ENCODE measurements at regions not wholly inside any gene's neighbourhood (a gene's known extent, or its start where the extent isn't known, plus 50 kb on each side); places are given as distances from the start of the nearest gene placed in this dataset.

DNA sequence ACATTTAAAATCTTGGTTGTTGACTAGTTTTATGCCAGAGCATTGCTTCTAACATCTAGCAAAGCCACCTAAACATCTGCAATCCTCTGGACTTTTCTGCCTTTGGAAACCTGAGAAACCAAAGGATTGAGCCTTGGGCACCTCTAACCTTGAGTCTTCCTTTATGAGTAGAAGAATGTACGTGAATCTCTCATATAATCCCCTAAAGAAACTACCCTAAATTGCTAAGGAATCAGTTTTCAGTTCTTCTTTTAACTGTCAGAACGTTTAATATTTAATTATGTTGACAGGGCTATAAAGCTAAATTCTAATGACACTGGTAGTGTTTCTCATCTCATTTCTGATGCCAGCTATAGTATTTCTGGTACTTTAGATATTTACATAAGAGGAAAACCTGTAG lies 997.3 kb downstream of the AMY1C start:
- TF ChIP-seq POLR2AphosphoS5 (IDR thresholded peaks at IDR 0.05; ENCODE audit: insufficient read depth, low read depth, low read length) (no peak), GATA2 (IDR thresholded peaks at IDR 0.05; ENCODE audit: insufficient read depth, insufficient read length, low read depth, low read length) (no peak), EZH2 (IDR thresholded peaks at IDR 0.05; ENCODE audit: borderline replicate concordance, low read depth, low read length, severe bottlenecking) (no peak)
- TF ChIP-seq, protein P1, sequence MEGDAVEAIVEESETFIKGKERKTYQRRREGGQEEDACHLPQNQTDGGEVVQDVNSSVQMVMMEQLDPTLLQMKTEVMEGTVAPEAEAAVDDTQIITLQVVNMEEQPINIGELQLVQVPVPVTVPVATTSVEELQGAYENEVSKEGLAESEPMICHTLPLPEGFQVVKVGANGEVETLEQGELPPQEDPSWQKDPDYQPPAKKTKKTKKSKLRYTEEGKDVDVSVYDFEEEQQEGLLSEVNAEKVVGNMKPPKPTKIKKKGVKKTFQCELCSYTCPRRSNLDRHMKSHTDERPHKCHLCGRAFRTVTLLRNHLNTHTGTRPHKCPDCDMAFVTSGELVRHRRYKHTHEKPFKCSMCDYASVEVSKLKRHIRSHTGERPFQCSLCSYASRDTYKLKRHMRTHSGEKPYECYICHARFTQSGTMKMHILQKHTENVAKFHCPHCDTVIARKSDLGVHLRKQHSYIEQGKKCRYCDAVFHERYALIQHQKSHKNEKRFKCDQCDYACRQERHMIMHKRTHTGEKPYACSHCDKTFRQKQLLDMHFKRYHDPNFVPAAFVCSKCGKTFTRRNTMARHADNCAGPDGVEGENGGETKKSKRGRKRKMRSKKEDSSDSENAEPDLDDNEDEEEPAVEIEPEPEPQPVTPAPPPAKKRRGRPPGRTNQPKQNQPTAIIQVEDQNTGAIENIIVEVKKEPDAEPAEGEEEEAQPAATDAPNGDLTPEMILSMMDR (IDR thresholded peaks at IDR 0.05; ENCODE audit: extremely low read depth in 1 of 2, insufficient read depth in 1 of 2, low read depth in 1 of 2, low read length in 2 of 2) = no peak
- TF ChIP-seq, protein P2, sequence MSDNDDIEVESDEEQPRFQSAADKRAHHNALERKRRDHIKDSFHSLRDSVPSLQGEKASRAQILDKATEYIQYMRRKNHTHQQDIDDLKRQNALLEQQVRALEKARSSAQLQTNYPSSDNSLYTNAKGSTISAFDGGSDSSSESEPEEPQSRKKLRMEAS (IDR thresholded peaks at IDR 0.05; ENCODE audit: insufficient read depth, insufficient read length) = no peak

Data from endothelial cell of umbilical vein (primary cell).